AG09309 (cell line): ENCODE measurements at regions not wholly inside any gene's neighbourhood (a gene's known extent, or its start where the extent isn't known, plus 50 kb on each side); places are given as distances from the start of the nearest gene placed in this dataset.

ENCODE experiments used
- DNase-seq: peaks from one replicate; pipeline ENCODE4 v3.0.0-alpha.2; 2010; ENCODE audit warnings: low read depth
- H3K4me3 ChIP-seq: 2 replicates; pipeline ENCODE4 v1.5.1; 2011; ENCODE audit warnings: mild to moderate bottlenecking, low read depth, low read length, moderate library complexity; ENCODE audit not compliant: control insufficient read depth
- CTCF ChIP-seq: IDR thresholded peaks from 2 replicates; pipeline ENCODE4 v1.5.1; 2011; ENCODE audit warnings: mild to moderate bottlenecking, low read depth, low read length, inconsistent platforms; ENCODE audit not compliant: insufficient read depth, control insufficient read depth; ENCODE audit errors: missing control alignments

GRCh38 chr2:21356857-21357255 is 233.1 kb downstream of the TDRD15 start:
- TF ChIP-seq CTCF: no peak
- H3K4me3 ChIP-seq: no peak overlapping the region
- no peak for DNase-seq

GRCh38 chr2:21358976-21359375 is 235.2 kb downstream of the TDRD15 start:
- DNase-seq: no peak
- TF ChIP-seq CTCF: no peak
- no peak overlapping the region for H3K4me3 ChIP-seq

GRCh38 chr2:21361384-21361783 is 237.6 kb downstream of the TDRD15 start:
- no peak for DNase-seq
- TF ChIP-seq CTCF: no peak

GRCh38 chr2:21361957-21362486 is 238.3 kb downstream of the TDRD15 start:
- no peak overlapping the region for H3K4me3 ChIP-seq
- DNase-seq: no peak
- no peak for TF ChIP-seq CTCF

More at GRCh38 chr2:21361384-21361783, 237.6 kb downstream of the TDRD15 start:
- no peak overlapping the region for H3K4me3 ChIP-seq

- H3K4me3 ChIP-seq: no peak overlapping the region
- TF ChIP-seq CTCF: no peak
- no peak for DNase-seq
Measured at GRCh38 chr2:21363364-21363763, 239.6 kb downstream of the TDRD15 start.

GRCh38 chr2:21367421-21367820 is 243.7 kb downstream of the TDRD15 start:
- no peak overlapping the region for H3K4me3 ChIP-seq
- TF ChIP-seq CTCF: no peak
- no peak for DNase-seq

- no peak overlapping the region for H3K4me3 ChIP-seq
- no peak for DNase-seq
- no peak for TF ChIP-seq CTCF
Measured at GRCh38 chr2:21369787-21370186, 246.0 kb downstream of the TDRD15 start.
